Stimulated activated naive CD8-positive, alpha-beta T cell treated with anti-CD3 and anti-CD28 coated beads, Interleukin-15, amount 100 ng/mL, for 72 hours (primary cell): ENCODE measurements at regions not wholly inside any gene's neighbourhood (a gene's known extent, or its start where the extent isn't known, plus 50 kb on each side); places are given as distances from the start of the nearest gene placed in this dataset.
"Not testable (repeated sequence)": the region's sequence is repeated elsewhere in the genome, so short reads cannot be mapped to it uniquely, and the experiment has no call there.

ENCODE experiments used
- ATAC-seq: fragments of 150-1000 bp; cut with Tn5 transposase; 2 replicates; pipeline ENCODE4 v1.10.0; 2021; ENCODE audit warnings: mild to moderate bottlenecking, moderate library complexity
- DNase-seq, 2 donors: peaks; one replicate each; pipeline ENCODE4 v3.0.0; 2021 to 2022
- H3K27ac Mint-ChIP-seq, 2 donors: one replicate each; pipeline ENCODE4 v1.8.0; 2022; ENCODE audit warnings: mild to moderate bottlenecking in 2 of 2, mixed read lengths in 2 of 2, moderate library complexity in 2 of 2
- H3K27me3 Mint-ChIP-seq: one replicate; pipeline ENCODE4 v1.8.0; 2022; ENCODE audit warnings: mixed read lengths
- H3K4me1 Mint-ChIP-seq: one replicate; pipeline ENCODE4 v1.8.0; 2022; ENCODE audit warnings: mild to moderate bottlenecking, mixed read lengths
- H3K4me3 Mint-ChIP-seq, 2 donors: one replicate each; pipeline ENCODE4 v1.8.0; 2022; ENCODE audit warnings: mild to moderate bottlenecking in 2 of 2, mixed read lengths in 2 of 2, moderate library complexity in 1 of 2
- H3K9me3 Mint-ChIP-seq, 2 donors: one replicate each; pipeline ENCODE4 v1.8.0; 2022; ENCODE audit warnings: mixed read lengths in 2 of 2

- no peak overlapping the region for H3K4me3 Mint-ChIP-seq
- no peaks in the 10 kb centered on the region for H3K27me3 Mint-ChIP-seq
- H3K4me1 Mint-ChIP-seq: no peaks in the 10 kb centered on the region
- DNase-seq: no peak
- H3K9me3 Mint-ChIP-seq: no peaks in the 10 kb centered on the region
- no peak for ATAC-seq
- no peak overlapping the region for H3K27ac Mint-ChIP-seq
These were observed 249.0 kb downstream of the IKZF2 start for GRCh38 chr2:212902421-212902820.

DNA sequence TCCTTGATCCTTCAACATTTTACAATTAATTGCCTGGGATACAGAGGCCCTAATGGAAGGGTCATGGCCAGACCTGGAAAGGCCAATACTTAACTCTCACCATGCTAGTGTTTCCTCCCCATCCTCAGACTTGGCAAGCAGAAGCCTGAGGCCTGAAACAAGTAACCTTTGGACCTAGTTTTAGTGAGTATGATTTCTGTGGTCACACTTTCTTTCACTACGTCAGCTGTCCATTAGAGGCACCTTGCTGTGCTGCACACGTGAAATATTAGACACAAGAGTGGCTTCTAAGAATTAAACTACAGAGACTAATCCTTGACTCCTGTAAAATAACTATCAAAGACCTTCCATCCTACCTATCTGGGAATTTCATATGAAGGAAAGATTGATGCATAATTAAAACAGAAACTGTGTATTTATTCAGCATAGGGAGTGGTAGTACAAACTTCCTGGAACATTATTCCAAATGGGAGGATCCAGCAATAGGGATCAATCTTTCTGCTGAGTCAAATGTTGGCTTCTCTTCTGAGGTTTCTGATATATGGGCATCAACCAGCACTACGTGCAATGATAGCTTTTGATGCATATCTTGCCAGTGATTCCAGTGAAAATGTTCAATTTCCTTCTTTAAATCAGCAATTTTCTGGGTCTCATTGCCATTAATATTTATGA is 249.7 kb downstream of the IKZF2 start:
- no peak overlapping the region for H3K27ac Mint-ChIP-seq
- H3K4me1 Mint-ChIP-seq: no peaks in the 10 kb centered on the region
- DNase-seq (no peak), ATAC-seq (no peak)
- H3K4me3 Mint-ChIP-seq: no peak overlapping the region
- H3K27me3 Mint-ChIP-seq: no peaks in the 10 kb centered on the region
- no peaks in the 10 kb centered on the region for H3K9me3 Mint-ChIP-seq

DNA sequence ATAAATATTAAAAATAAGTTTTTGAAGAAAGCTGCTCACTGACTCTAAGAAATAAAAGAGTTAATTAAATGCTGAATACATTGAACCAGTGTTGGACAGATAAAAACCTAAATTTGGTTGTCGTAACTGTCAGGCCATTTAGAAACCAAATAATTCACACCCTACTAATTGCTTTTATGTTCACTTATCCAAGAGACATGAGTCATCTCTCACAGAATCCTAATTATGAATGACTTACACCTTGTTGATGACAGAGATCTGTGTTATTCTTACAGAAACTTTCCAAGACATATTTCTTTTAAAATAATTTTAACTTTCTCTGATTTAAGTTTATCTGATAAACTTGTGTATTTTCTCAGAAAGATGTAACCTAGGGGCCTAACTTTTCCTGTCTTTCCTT is 250.7 kb downstream of the IKZF2 start:
- H3K27me3 Mint-ChIP-seq: no peaks in the 10 kb centered on the region
- H3K4me3 Mint-ChIP-seq: no peak overlapping the region
- no peak overlapping the region for H3K27ac Mint-ChIP-seq
- ATAC-seq: no peak
- H3K4me1 Mint-ChIP-seq: no peaks in the 10 kb centered on the region
- DNase-seq: no peak
- no peaks in the 10 kb centered on the region for H3K9me3 Mint-ChIP-seq

GRCh38 chr2:212898011-212898410 is 253.4 kb downstream of the IKZF2 start:
- DNase-seq (no peak), ATAC-seq (no peak)
- H3K27ac Mint-ChIP-seq: no peak overlapping the region
- no peak overlapping the region for H3K4me3 Mint-ChIP-seq
- H3K4me1 Mint-ChIP-seq: no peaks in the 10 kb centered on the region
- no peaks in the 10 kb centered on the region for H3K27me3 Mint-ChIP-seq
- no peaks in the 10 kb centered on the region for H3K9me3 Mint-ChIP-seq

- Mint-ChIP-seq H3K4me1 (no peaks in the 10 kb centered on the region), H3K27me3 (no peaks in the 10 kb centered on the region), H3K9me3 (no peaks in the 10 kb centered on the region), H3K4me3 (no peak overlapping the region), H3K27ac (no peak overlapping the region)
- ATAC-seq (no peak), DNase-seq (no peak)
These were observed 254.1 kb downstream of the IKZF2 start for GRCh38 chr2:212897296-212897695.

- H3K4me3 Mint-ChIP-seq: no peak overlapping the region
- no peaks in the 10 kb centered on the region for H3K4me1 Mint-ChIP-seq
- ATAC-seq (no peak), DNase-seq (no peak)
- no peak overlapping the region for H3K27ac Mint-ChIP-seq
- no peaks in the 10 kb centered on the region for H3K9me3 Mint-ChIP-seq
- H3K27me3 Mint-ChIP-seq: no peaks in the 10 kb centered on the region
These were observed 257.4 kb downstream of the IKZF2 start for GRCh38 chr2:212894026-212894425.

- no peak for DNase-seq
- Mint-ChIP-seq H3K4me3 (no peak overlapping the region), H3K4me1 (no peaks in the 10 kb centered on the region), H3K27ac (no peak overlapping the region), H3K27me3 (no peaks in the 10 kb centered on the region), H3K9me3 (no peaks in the 10 kb centered on the region)
- no peak for ATAC-seq
These were observed 258.2 kb downstream of the IKZF2 start for GRCh38 chr2:212893216-212893615.

GRCh38 chr2:212892193-212892592 is 259.2 kb downstream of the IKZF2 start:
- Mint-ChIP-seq H3K9me3 (no peaks in the 10 kb centered on the region), H3K27me3 (no peaks in the 10 kb centered on the region), H3K27ac (no peak overlapping the region), H3K4me1 (no peaks in the 10 kb centered on the region), H3K4me3 (no peak overlapping the region)
- ATAC-seq (no peak), DNase-seq (no peak)

DNA sequence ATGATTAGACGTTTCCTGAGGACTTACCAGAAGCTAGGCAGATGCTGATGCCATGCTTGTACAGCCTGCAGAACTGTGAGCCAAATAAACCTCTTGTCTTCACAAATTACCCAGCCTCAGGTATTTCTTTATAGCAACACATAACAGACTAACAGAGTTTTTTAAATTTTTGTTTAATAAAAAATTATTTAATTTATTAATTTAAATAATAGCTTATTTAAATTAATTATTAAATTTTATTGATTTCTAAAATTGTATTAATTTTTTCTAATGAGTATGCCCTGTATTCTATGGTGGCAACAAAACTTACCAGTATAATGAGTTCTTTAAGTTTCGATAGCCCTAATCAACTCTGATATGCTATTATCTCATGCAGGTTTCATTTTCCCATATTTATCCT is 259.8 kb downstream of the IKZF2 start:
- DNase-seq: no peak
- H3K4me3 Mint-ChIP-seq: no peak overlapping the region
- peak overlapping the region in 1 of 2 donors; percentile 25 for H3K27ac Mint-ChIP-seq
- H3K4me1 Mint-ChIP-seq: no peaks in the 10 kb centered on the region
- no peak for ATAC-seq
- H3K9me3 Mint-ChIP-seq: peaks cover 3 to 4% of the 10 kb centered on the region in 2 donors
- no peaks in the 10 kb centered on the region for H3K27me3 Mint-ChIP-seq

DNA sequence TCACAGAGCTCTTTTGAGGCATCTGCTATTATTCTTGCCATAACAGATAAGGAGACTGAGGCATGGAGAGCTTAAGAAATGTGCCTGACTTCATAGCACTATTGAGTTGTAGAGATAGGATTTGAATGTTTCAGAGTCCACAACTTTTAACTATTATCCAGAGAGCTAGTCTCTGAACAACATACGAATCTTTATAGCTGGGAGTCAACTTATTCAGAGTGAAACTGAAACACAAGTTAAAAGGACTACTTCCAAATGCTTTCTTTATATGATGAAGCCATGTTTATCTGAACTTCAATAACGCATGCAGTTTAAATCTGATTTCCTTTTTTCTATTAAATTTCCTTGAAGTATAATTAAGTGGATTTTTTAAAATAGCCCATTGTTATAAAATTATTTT is 268.8 kb downstream of the IKZF2 start:
- no peak overlapping the region for H3K27ac Mint-ChIP-seq
- peaks cover 29 to 42% of the 10 kb centered on the region in 2 donors for H3K9me3 Mint-ChIP-seq
- H3K4me3 Mint-ChIP-seq: no peak overlapping the region
- ATAC-seq (no peak), DNase-seq (no peak)
- no peaks in the 10 kb centered on the region for H3K27me3 Mint-ChIP-seq
- no peaks in the 10 kb centered on the region for H3K4me1 Mint-ChIP-seq

- H3K27ac Mint-ChIP-seq, H3K4me3 Mint-ChIP-seq, ATAC-seq: not testable (repeated sequence)
These were observed 274.9 kb downstream of the IKZF2 start for GRCh38 chr2:212876556-212876955.

DNA sequence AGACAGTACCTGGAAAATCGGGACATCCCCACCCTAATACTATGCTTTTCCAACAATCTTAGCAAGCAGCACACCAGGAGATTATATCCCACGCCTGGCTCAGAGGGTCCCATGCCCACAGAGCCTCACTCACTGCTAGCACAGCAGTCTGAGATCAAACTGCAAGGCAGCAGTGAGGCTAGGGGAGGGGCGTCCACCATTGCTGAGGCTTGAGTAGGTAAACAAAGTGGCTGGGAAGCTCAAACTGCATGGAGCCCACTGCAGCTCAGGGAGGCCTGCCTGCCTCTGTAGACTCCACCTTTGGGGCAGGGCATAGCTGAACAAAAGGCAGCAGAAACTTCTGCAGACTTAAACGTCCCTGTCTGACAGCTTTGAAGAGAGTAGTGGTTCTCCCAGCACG is 275.5 kb downstream of the IKZF2 start:
- H3K4me3 Mint-ChIP-seq, H3K27ac Mint-ChIP-seq: not testable (repeated sequence)

More at GRCh38 chr2:212876556-212876955, 274.9 kb downstream of the IKZF2 start:
- H3K27me3 Mint-ChIP-seq, DNase-seq: not testable (repeated sequence)
- peaks cover 13% of the 10 kb centered on the region for H3K4me1 Mint-ChIP-seq
- peaks cover 0 to 13% of the 10 kb centered on the region in 2 donors for H3K9me3 Mint-ChIP-seq

GRCh38 chr2:212873256-212873655 is 278.2 kb downstream of the IKZF2 start:
- DNase-seq (no peak), ATAC-seq (no peak)
- peaks cover 7% of the 10 kb centered on the region for H3K27me3 Mint-ChIP-seq
- H3K27ac Mint-ChIP-seq: no peak overlapping the region
- peaks cover 13% of the 10 kb centered on the region for H3K4me1 Mint-ChIP-seq
- H3K4me3 Mint-ChIP-seq: no peak overlapping the region
- H3K9me3 Mint-ChIP-seq: peaks cover 0 to 14% of the 10 kb centered on the region in 2 donors

More for the DNA sequence above, 275.5 kb downstream of the IKZF2 start:
- H3K27me3 Mint-ChIP-seq, DNase-seq, ATAC-seq: not testable (repeated sequence)
- H3K4me1 Mint-ChIP-seq: peaks cover 13% of the 10 kb centered on the region
- H3K9me3 Mint-ChIP-seq: peaks cover 0 to 13% of the 10 kb centered on the region in 2 donors

- ATAC-seq: no peak
- Mint-ChIP-seq H3K27me3 (peaks cover 12% of the 10 kb centered on the region), H3K9me3 (peaks cover under 1 to 12% of the 10 kb centered on the region in 2 donors), H3K27ac (no peak overlapping the region), H3K4me1 (peaks cover 8% of the 10 kb centered on the region), H3K4me3 (no peak overlapping the region)
- no peak for DNase-seq
These were observed 279.8 kb downstream of the IKZF2 start for GRCh38 chr2:212871597-212871996.

GRCh38 chr2:212864186-212864585 is 287.2 kb downstream of the IKZF2 start:
- no peak overlapping the region for H3K27ac Mint-ChIP-seq
- peaks cover 33 to 42% of the 10 kb centered on the region in 2 donors for H3K9me3 Mint-ChIP-seq
- H3K27me3 Mint-ChIP-seq: peaks cover 12% of the 10 kb centered on the region
- H3K4me3 Mint-ChIP-seq: no peak overlapping the region
- ATAC-seq (no peak), DNase-seq (no peak)
- H3K4me1 Mint-ChIP-seq: no peaks in the 10 kb centered on the region

- peaks cover 4% of the 10 kb centered on the region for H3K27me3 Mint-ChIP-seq
- ATAC-seq (peak; percentile 56), DNase-seq (peak; percentile 20 to 33)
- H3K4me3 Mint-ChIP-seq: no peak overlapping the region
- peaks cover 33 to 42% of the 10 kb centered on the region in 2 donors for H3K9me3 Mint-ChIP-seq
- H3K4me1 Mint-ChIP-seq: no peaks in the 10 kb centered on the region
- no peak overlapping the region for H3K27ac Mint-ChIP-seq
These were observed 288.2 kb downstream of the IKZF2 start for GRCh38 chr2:212863185-212863588.

DNA sequence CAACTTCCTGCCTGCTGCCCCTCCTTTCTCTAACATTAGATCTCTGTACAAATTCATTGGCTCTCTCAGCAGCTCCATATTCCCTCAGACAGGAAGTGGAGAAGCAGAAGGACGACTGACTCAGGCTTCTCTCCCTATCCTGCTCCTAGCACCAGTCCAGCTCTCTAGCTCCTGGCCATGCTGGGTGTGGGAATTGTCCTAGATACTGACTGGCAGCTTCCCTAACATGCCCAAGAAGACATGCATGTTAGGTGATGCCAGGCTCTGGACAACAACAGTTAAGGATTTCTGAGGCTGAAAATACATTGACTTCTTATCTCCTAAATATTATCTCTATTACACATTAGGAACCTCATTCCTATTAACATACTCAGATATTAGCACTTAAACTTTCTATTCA is 292.9 kb downstream of the IKZF2 start:
- Mint-ChIP-seq H3K9me3 (peaks cover 17 to 21% of the 10 kb centered on the region in 2 donors), H3K27me3 (no peaks in the 10 kb centered on the region), H3K4me3 (no peak overlapping the region), H3K27ac (no peak overlapping the region), H3K4me1 (no peaks in the 10 kb centered on the region)
- no peak for ATAC-seq
- DNase-seq: no peak
